ENCODE measurements at regions not wholly inside any gene's neighbourhood (a gene's known extent, or its start where the extent isn't known, plus 50 kb on each side); places are given as distances from the start of the nearest gene placed in this dataset.
"Not testable (repeated sequence)": the region's sequence is repeated elsewhere in the genome, so short reads cannot be mapped to it uniquely, and the experiment has no call there.

GRCh38 chr13:46491641-46492040 lies 61.3 kb upstream of the LRCH1 start:
- 84% methylated on average over 4 of the region's 4 CpGs for WGBS
- Histone ChIP-seq H3K4me3 (no peak overlapping the region), H3K36me3 (no peaks in the 10 kb centered on the region), H3K4me1 (peaks cover 11% of the 10 kb centered on the region), H3K27me3 (no peaks in the 10 kb centered on the region), H3K9me3 (no peaks in the 10 kb centered on the region), H3K27ac (no peak overlapping the region)
- TF ChIP-seq POLR2AphosphoS5 (IDR thresholded peaks at IDR 0.05) (no peak), POLR2A (IDR thresholded peaks at IDR 0.05) (no peak), EP300 (IDR thresholded peaks at IDR 0.05) (no peak), CTCF (IDR thresholded peaks at IDR 0.05) (no peak)
- no peak for DNase-seq (ENCODE audit: low spot score in 2 of 2)

- not testable (repeated sequence) for H3K36me3 ChIP-seq; DNase-seq (ENCODE audit: low spot score in 2 of 2); H3K9me3 ChIP-seq; H3K4me3 ChIP-seq; H3K27me3 ChIP-seq
- 95% methylated on average over 14 of the region's 14 CpGs for WGBS
- Histone ChIP-seq H3K4me1 (peaks cover 11% of the 10 kb centered on the region), H3K27ac (peak overlapping the region; percentile 55)
Measured at GRCh38 chr13:46490713-46491112, 62.3 kb upstream of the LRCH1 start.

- Histone ChIP-seq H3K27me3 (no peaks in the 10 kb centered on the region), H3K9me3 (peaks cover 2% of the 10 kb centered on the region), H3K36me3 (no peaks in the 10 kb centered on the region), H3K27ac (peak overlapping the region; percentile 55), H3K4me3 (no peak overlapping the region), H3K4me1 (peaks cover 11% of the 10 kb centered on the region)
- no peak for DNase-seq (ENCODE audit: low spot score in 2 of 2)
- no peak for TF ChIP-seq POLR2A (IDR thresholded peaks at IDR 0.05)
- no peak for TF ChIP-seq CTCF (IDR thresholded peaks at IDR 0.05)
- no peak for TF ChIP-seq EP300 (IDR thresholded peaks at IDR 0.05)
- no peak for TF ChIP-seq POLR2AphosphoS5 (IDR thresholded peaks at IDR 0.05)
- WGBS = 56% methylated on average over 2 of the region's 2 CpGs
Measured at GRCh38 chr13:46490129-46490528, 62.8 kb upstream of the LRCH1 start.

GRCh38 chr13:46489586-46490023 lies 63.4 kb upstream of the LRCH1 start:
- WGBS = 28% methylated on average over 5 of the region's 5 CpGs
- Histone ChIP-seq H3K36me3 (no peaks in the 10 kb centered on the region), H3K27me3 (no peaks in the 10 kb centered on the region), H3K4me3 (no peak overlapping the region), H3K4me1 (peaks cover 11% of the 10 kb centered on the region), H3K9me3 (peaks cover 7% of the 10 kb centered on the region), H3K27ac (peak overlapping the region; percentile 55)
- TF ChIP-seq POLR2AphosphoS5 (IDR thresholded peaks at IDR 0.05) (peak in 1 of 3 donors; percentile 63), CTCF (IDR thresholded peaks at IDR 0.05) (no peak)
- DNase-seq (ENCODE audit: low spot score in 2 of 2) = peak in 1 of 2 donors; percentile 89

- peaks cover 14% of the 10 kb centered on the region for H3K9me3 ChIP-seq
- DNase-seq (ENCODE audit: low spot score in 2 of 2) = no peak
- no peaks in the 10 kb centered on the region for H3K36me3 ChIP-seq
- no peak overlapping the region for H3K27ac ChIP-seq
- 86% methylated on average over 1 of the region's 1 CpG for WGBS
- no peak overlapping the region for H3K4me3 ChIP-seq
- no peaks in the 10 kb centered on the region for H3K27me3 ChIP-seq
- peaks cover 6% of the 10 kb centered on the region for H3K4me1 ChIP-seq
- TF ChIP-seq POLR2AphosphoS5 (IDR thresholded peaks at IDR 0.05) = no peak
- no peak for TF ChIP-seq EP300 (IDR thresholded peaks at IDR 0.05)
- TF ChIP-seq CTCF (IDR thresholded peaks at IDR 0.05) = no peak
- no peak for TF ChIP-seq POLR2A (IDR thresholded peaks at IDR 0.05)
Measured at GRCh38 chr13:46487748-46488147, 65.2 kb upstream of the LRCH1 start.

GRCh38 chr13:46486270-46486669 lies 66.7 kb upstream of the LRCH1 start:
- Histone ChIP-seq H3K36me3 (no peaks in the 10 kb centered on the region), H3K4me1 (peaks cover 6% of the 10 kb centered on the region), H3K9me3 (peaks cover 14% of the 10 kb centered on the region), H3K4me3 (no peak overlapping the region), H3K27me3 (no peaks in the 10 kb centered on the region), H3K27ac (no peak overlapping the region)
- DNase-seq (ENCODE audit: low spot score in 2 of 2) = no peak
- no peak for TF ChIP-seq POLR2AphosphoS5 (IDR thresholded peaks at IDR 0.05)
- TF ChIP-seq POLR2A (IDR thresholded peaks at IDR 0.05) = no peak
- no peak for TF ChIP-seq EP300 (IDR thresholded peaks at IDR 0.05)
- no peak for TF ChIP-seq CTCF (IDR thresholded peaks at IDR 0.05)
- WGBS = 72% methylated on average over 6 of the region's 6 CpGs

All from suprapubic skin (tissue), 4 donors.